GM12891 (cell line): ENCODE measurements at regions not wholly inside any gene's neighbourhood (a gene's known extent, or its start where the extent isn't known, plus 50 kb on each side); places are given as distances from the start of the nearest gene placed in this dataset.

Experiments used
- DNase-seq: peaks from one replicate; pipeline ENCODE4 v3.0.0; 2011; ENCODE audit warnings: low spot score; ENCODE audit not compliant: insufficient read length
- FAIRE-seq: peaks from 2 replicates; lab custom pipeline; 2011; peaks lifted over from hg19 to GRCh38; lab: Jason Lieb, UNC
- PAX5 ChIP-seq: IDR thresholded peaks from 2 replicates; pipeline ENCODE4 v1.6.1; 2011; ENCODE audit warnings: low read length, moderate library complexity, mild to moderate bottlenecking; ENCODE audit not compliant: insufficient read depth, severe bottlenecking
- POLR2A ChIP-seq: IDR thresholded peaks from 2 replicates; pipeline ENCODE4 v1.6.1; 2011; ENCODE audit warnings: low read depth, low read length, control low read depth
- POLR2AphosphoS5 ChIP-seq: IDR thresholded peaks from 2 replicates; pipeline ENCODE4 v1.6.1; 2011; ENCODE audit warnings: low read depth, low read length, control low read depth
- POU2F2 ChIP-seq: IDR thresholded peaks from 2 replicates; pipeline ENCODE4 v1.6.1; 2011; ENCODE audit warnings: low read depth, mild to moderate bottlenecking, control low read depth, low read length, moderate library complexity
- SPI1 ChIP-seq: IDR thresholded peaks from 2 replicates; pipeline ENCODE4 v1.6.1; 2011; ENCODE audit warnings: low read depth, low read length, control low read depth
- TAF1 ChIP-seq: IDR thresholded peaks from 2 replicates; pipeline ENCODE4 v1.6.1; 2011; ENCODE audit warnings: low read depth, low read length, control low read depth

DNA sequence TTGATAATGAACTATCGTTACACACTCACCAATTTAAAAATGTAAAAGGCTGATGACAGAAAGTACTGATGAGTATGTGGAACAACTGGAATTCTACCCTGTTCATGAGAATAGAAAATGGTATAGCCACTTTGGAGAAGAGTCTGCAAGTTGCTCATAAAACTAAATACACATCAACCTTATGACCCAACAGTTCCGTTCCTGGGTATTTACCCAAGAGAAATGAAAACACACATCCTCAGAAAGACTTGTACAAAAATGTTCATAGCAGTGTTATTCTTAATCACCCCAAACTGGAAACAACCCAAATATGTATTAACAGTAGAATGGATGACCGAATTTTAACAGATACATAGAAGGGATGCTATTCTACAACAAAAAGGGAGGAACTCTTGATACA lies 145.7 kb upstream of the LRFN2 start:
- DNase-seq (no peak), FAIRE-seq (no peak)
- no peak for TF ChIP-seq PAX5
- TF ChIP-seq SPI1, result no peak

GRCh38 chr6:40728643-40729042 lies 141.5 kb upstream of the LRFN2 start:
- no peak for FAIRE-seq

GRCh38 chr6:40727271-40727670 lies 140.1 kb upstream of the LRFN2 start:
- FAIRE-seq, result no peak
- TF ChIP-seq SPI1, result no peak
- no peak for TF ChIP-seq POU2F2
- no peak for TF ChIP-seq POLR2AphosphoS5
- no peak for TF ChIP-seq TAF1
- TF ChIP-seq PAX5, result no peak
- no peak for TF ChIP-seq POLR2A
- no peak for DNase-seq

More at GRCh38 chr6:40728643-40729042, 141.5 kb upstream of the LRFN2 start:
- no peak for DNase-seq
- TF ChIP-seq POLR2A (no peak), PAX5 (no peak), POU2F2 (no peak), POLR2AphosphoS5 (no peak), SPI1 (no peak), TAF1 (no peak)

DNA sequence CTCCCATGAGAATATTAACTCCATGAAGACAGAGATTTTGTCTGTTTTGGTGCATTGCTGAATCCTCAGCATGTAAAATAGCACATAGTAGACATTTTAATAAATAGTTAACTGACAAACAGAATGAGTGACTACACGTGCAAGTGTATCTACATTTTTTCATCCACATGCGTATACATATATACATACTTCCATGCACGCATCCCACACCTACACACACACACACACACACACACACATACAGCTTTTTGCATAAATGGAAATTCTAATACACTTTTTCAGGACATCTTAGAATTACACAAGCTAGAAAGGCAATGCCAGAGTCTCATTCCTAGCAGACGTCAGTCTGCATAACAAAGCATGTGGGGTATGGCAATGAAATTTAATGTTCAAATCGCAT lies 139.7 kb upstream of the LRFN2 start:
- TF ChIP-seq SPI1 (no peak), POLR2AphosphoS5 (no peak), TAF1 (no peak), POU2F2 (no peak), POLR2A (no peak), PAX5 (no peak)
- FAIRE-seq, result no peak
- DNase-seq, result no peak

- FAIRE-seq (no peak), DNase-seq (no peak)
- TF ChIP-seq SPI1, result no peak
- no peak for TF ChIP-seq POU2F2
- no peak for TF ChIP-seq POLR2A
- no peak for TF ChIP-seq PAX5
- TF ChIP-seq POLR2AphosphoS5, result no peak
- no peak for TF ChIP-seq TAF1
Measured at GRCh38 chr6:40725390-40725789, 138.2 kb upstream of the LRFN2 start.

DNA sequence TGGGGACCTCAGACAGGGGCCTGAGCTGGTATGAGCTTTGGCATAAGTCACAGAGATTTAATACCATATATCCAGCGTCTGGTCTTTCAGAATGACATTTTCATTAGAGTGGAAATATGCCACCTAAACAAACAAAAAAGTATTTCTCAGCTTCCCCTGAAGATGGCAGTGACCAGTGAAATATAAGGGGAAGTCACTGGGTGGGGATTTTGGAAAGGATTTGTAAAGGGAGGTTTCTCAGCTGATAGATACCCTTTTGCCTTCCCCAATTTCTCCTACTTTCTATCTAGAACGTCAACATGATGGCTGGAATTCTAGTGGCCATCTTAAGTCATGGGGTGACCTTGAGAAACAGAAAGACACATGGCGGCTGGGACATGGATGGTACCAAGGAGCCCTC lies 137.7 kb upstream of the LRFN2 start:
- TF ChIP-seq POU2F2 (no peak), POLR2AphosphoS5 (no peak), PAX5 (no peak), SPI1 (no peak), POLR2A (no peak), TAF1 (no peak)
- DNase-seq (no peak), FAIRE-seq (no peak)

DNA sequence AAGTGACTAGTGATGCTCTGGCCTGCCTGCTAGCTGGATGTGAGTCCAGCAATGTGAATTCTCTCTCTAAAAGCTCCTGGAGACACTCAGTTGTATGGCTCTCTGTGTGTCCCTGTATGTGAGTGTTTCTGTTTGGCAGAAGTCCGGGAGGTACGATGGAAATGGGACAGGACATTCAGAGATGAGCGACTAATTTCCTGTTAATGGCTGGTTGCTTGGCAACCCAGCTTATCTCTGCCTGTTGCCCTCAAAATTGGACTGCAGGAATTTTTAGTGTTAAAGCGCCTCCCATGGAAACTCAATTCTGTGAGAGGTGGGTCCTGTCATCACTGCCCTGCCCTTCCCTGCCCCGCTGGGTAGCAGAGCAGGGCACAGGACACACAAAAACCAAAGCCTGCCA lies 136.8 kb upstream of the LRFN2 start:
- FAIRE-seq (no peak), DNase-seq (no peak)
- TF ChIP-seq TAF1 (no peak), SPI1 (no peak), POLR2A (no peak)

- no peak for DNase-seq
- TF ChIP-seq POLR2A (no peak), TAF1 (no peak), POU2F2 (no peak), PAX5 (no peak), POLR2AphosphoS5 (no peak), SPI1 (no peak)
- no peak for FAIRE-seq
Measured at GRCh38 chr6:40722553-40723258, 135.5 kb upstream of the LRFN2 start.

DNA sequence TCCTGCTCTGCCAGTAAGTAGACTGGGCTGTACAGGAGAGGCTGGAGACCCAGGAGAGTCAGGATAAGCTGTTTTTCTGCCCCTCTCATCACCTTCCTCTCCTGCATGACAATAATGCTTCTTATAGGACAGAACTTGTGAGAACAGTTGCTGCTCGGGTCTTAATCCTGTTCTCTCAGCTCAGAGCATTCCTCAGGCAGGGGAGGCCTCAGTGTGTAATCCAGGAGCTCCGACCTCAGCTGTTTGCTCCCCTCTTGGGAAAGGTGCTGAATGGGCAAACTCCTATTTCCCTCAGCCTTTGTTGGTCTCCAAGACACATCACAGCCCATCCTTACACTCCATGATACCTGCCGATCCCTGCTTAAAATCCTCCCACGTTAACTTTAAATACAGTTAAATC lies 134.9 kb upstream of the LRFN2 start:
- DNase-seq, result no peak
- no peak for FAIRE-seq
- TF ChIP-seq POLR2A (no peak), SPI1 (no peak), TAF1 (no peak), POU2F2 (no peak), PAX5 (no peak), POLR2AphosphoS5 (no peak)

GRCh38 chr6:40721271-40721952 lies 134.2 kb upstream of the LRFN2 start:
- no peak for DNase-seq
- FAIRE-seq, result no peak
- TF ChIP-seq PAX5 (no peak), POU2F2 (no peak), POLR2A (no peak), POLR2AphosphoS5 (no peak), TAF1 (no peak), SPI1 (no peak)
